HS-5 (cell line): ENCODE measurements at regions not wholly inside any gene's neighbourhood (a gene's known extent, or its start where the extent isn't known, plus 50 kb on each side); places are given as distances from the start of the nearest gene placed in this dataset.

Experiments
- DNase-seq: peaks from one replicate; pipeline ENCODE4 v3.0.0-alpha.2; 2012; ENCODE audit warnings: low read depth

DNA sequence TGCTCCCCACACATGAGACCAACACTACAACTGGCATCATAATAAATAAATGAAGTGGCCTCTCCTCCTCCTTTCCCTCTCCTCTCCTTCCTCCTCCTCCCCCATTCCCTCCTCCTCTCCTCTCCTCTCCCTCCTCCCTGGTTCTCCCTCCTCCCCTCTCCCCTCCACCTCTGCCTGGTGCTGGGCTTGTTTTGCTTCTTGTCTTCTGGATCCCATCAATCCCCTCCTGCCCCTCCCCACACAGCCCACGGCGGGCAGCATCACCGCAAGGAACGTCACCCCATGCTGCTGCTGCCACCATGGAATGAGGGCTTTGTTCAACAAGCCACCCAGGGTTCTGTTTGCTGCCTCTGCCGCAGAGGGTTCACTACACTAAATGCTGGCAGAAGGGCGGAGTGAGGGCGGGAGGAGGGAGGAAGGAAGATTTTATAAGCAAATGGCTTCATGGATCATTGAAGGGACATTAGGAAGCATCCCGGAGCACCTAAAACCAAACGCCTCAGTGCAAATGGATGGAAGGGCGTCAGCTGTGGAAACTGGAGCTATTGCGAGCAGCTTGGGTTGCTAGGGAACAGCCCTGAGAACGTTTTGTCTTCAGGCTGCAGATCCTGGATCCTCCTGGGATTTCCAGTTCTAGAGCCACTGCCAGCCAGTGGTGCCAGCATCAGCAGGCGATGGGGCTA, 379.7 kb upstream of the ZMIZ1 start:
- DNase-seq, result no peak

DNA sequence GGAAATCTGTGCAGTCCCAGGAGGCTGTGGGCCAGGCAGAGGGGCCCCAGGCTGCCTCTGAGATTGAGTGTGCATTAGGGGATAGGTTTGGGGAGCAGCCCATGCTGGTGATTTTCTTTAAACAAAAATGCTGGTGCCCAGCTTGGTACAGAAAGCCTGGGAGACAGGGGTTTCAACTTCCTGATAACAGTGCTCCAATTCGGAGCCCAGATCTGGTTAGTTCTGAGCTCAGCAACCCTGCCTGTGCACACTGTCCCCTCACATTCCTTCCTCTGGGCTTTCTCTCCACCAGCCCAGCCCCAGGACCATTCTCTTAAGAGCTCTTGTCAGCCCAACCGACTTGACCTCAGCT, 379.2 kb upstream of the ZMIZ1 start:
- DNase-seq, result no peak

DNA sequence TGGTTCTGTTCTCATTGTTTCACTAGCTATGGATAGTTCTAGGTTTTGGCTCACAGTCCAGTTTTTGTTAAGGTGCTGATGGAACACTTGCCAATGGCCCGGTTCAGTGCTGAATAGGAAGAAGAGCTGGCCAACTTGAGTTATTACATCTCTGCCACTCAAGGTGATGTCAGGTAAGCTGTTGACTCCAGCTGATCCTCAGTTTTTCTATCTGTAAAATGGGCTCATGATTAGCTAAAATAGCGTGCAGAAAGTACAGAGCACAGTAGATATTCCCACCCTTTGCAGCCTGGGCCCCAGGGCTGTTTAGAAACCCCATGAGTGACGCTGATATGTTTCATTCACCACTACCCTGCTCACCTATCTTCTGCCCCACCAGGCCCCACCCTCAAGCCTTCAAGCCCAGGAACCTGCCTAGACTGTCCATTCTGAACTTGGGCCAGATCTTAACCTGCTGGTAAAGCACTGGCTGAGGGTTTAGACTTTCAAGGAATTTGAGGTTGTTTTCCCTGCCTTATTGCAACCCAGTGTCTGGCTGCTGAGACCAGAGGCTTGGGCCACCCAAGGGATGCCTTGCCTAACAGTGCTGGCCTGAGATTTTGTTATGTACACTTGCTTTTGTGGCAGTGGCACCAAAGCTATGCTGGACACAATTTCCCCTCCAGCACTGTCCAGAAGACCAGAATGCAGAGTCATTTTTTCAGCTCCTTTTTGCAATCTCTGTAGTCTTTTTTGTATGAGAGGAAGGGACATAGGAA, 378.2 kb upstream of the ZMIZ1 start:
- no peak for DNase-seq

DNA sequence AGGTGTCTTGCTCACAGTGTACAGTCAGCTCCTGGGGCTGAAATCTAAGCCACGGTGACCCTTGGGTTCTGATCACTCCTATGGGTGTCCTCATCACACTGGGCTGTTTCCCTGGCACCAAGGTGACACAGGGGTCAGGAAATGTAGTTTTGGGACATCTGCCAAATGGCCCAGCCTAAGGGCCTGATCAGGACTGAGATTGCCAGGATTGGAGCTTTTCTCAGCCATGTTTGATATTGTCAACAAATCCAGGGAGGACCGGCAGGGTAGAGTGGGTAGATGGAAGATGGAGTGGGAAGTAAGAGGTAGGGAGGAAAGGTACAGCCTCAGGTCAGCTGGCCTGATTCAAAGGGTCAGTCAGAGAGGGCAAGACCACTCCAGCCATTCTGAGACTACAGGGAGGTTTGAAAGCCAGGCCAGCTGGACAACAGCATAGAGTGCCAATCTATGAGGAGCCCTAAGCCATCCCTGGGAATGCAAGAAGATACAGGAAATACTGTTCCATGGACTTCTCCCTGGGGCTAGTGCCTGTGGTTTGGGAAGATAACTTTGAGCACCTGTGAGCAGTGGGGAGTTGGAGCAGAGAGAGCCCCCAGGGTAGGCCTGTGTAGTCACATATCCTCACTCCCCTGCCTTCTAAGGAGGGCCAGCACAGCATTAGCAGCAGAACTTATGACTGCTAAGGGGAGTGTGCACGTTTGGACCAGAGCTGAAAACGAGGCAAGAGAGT, 377.3 kb upstream of the ZMIZ1 start:
- DNase-seq, result no peak

DNA sequence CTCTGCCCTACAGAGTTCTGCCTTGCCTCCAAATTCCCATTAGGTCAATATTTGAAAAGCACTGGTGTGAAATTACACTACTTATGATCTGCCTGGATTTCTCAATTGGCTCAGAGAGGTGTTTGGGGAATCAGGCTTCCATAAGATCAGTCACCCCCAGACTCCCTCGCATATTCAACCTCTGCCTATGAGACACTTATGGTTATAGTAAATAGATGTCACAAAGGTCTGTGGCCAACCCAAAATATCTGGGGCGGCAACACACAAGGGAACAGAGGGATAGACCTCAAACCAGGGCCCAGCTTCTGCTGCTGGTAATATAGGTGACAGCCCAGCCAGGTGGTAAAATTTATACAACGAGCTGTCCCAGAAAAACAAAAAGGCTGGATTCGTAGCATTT, 376.7 kb upstream of the ZMIZ1 start:
- DNase-seq, result no peak

DNA sequence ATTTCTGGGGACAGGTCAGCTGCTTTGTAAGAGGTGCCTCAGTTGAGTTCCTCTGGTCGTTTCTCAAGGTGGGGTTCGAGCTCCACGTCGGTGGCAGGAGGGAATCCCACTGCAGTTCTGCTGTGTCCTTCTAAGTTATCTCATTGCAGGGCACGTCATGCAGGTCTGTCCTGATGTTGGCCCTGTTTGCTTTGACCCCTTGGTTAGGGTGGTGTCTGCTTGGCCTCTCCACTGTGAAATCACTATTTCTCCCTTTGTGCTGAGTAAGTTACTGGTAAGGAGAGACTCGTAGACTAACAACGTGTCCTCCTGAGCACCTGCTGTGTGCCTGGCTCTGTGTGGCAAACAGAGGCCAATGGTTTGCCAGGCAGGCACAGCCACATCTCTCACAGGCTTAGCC, 372.9 kb upstream of the ZMIZ1 start:
- DNase-seq, result no peak

DNA sequence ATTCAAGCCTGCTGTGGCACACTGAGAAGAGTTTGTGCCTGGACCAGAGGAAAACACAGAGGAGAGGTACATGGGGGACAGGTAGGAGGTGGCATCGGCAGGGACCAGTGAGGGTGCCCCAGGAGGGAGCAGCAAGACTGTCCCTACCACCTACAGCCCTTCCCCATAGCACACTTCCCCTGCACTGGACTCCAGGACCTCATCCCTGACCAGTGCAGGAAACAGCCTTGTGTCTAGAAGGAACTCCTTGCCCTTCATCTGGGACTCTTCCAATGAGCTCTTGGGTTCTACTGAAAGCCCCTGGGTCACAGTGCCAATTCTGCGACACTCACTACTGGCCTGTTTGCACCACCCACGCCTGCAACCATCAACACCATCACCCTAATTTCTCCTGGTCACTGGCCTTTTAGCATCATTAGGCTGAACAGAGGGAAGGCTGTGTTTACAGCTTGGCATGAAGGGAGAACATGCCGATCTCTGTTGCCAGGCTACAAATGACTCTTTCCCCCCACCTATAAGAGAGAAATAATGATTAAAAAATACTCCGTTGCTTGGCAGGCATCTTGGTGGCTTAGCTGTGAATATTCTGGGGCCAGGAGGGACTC, 371.9 kb upstream of the ZMIZ1 start:
- DNase-seq, result no peak

DNA sequence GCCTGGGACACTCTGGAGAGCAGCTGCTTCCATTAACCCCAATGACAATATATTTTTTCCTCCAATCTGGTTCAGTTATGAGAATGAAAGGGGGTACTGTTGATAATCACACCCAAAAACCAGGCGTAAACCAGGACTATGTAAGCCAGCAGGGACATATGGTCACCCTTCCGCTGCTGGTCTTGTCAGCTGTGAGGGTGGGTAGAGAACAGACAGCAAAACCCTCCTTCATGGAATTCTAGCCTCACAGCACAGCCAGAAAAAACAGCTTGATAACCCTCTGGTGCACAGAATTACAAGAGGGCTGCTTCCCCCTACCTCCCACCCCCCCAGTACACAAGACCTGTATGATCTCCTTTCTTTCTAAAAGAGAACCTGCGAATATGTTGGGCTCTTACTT, 368.8 kb upstream of the ZMIZ1 start:
- DNase-seq, result no peak

DNA sequence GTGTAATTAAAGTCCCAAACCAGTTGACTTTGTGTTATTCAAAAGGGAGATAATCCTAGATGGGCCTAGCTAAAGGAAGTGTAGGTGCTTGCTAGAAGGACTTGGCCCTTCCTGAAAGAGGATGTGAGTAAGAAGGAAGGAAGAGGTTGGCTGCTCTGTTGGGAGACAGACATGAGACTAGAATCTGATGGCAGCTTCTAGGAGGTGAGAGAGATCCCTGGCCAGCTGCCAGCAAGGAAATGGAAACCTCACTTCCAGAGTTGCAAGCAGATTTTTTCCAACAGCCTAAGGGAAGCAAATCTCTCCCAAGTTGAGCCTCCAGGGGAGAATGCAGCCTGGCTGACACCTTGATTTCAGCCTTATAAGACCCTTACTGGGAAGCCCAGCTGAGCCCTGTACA, 368.4 kb upstream of the ZMIZ1 start:
- DNase-seq, result no peak

DNA sequence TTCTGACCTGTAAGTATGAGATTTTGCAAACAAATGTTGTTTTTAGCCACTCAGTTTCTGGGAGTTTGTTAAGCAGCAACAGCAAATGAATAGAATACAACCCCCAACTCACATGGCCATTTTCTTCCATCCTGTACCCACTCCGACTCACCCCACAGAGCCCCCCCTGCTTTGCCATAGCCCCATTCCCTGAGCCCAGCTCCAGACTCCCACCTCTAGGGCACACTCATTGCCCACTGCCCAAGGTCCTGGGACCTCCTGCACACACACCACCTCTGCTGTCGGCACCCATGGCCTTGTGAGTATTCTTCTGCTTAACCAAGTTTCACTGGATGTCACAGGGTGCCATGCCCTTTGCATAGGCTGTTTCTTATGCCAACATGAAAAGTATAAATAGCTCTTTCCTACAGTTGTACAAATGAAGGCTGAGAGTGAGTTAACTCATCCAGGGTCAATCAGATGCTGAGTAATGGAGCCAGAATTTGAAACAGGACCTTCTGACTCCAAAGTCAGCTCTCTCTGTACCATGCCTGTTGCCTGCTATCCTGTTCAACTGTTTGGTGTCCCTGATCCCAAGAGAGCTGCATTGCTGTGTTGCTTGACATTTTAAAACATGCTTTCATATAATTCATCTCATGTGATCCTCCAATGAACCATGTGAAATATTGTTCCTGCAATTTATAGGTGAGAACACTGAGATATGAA, 367.8 kb upstream of the ZMIZ1 start:
- DNase-seq, result no peak

DNA sequence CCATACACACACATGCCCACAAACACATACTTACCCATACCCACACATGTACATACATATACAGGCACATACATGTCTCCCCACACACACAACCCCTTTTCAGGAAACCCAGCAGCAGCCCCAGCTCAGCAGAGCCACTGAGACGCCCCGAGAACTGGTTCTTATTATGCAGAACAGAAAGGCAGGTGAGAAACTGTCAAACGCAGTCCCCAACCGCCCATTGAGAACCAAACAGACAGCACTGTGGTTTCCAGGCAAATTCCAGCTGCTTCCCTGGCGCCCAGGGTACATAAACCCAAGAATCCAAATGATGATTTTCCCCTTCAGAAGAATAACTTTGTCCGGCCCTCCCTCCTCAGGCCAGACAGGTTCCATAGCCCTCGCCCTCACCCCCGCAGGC, 366.6 kb upstream of the ZMIZ1 start:
- no peak for DNase-seq

DNA sequence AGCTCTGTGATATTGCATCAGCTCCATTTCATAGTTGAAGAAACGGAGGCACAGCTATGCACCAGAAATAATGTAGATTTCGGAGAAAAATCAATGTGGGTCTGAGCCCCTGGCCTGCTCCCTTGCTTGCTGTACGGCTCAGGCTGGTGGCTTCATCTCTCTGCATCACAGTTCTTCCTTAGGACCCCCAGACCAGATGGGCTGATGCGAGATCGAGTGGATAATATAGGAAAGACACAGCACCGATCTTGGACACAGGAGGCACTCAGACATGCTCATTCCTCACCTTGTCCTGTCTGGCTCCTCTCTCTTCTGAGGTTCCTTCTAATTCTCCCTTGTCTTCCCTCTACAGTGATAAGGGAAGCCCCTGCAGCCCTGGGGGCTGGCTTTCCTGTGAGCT, 365.9 kb upstream of the ZMIZ1 start:
- DNase-seq, result no peak

DNA sequence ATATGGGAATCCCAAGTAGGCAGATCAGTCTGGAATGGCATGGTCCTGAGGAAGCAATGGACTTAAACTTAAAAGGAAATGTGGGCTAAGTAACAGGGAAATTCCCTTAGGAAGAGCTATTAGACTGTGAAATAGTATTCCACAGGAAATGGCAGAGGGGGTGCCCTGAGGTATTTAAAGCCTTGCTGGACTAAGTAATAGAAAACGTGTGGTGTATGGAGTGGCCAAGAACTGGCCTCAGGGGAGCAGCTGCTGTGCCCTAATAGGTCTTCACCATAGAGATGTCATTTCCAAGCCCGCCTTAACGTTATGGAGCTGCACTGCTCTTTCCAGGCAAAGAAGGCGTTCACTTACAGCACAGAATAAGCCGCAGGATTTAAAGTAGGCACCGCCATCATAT, 365.2 kb upstream of the ZMIZ1 start:
- DNase-seq, result no peak

DNA sequence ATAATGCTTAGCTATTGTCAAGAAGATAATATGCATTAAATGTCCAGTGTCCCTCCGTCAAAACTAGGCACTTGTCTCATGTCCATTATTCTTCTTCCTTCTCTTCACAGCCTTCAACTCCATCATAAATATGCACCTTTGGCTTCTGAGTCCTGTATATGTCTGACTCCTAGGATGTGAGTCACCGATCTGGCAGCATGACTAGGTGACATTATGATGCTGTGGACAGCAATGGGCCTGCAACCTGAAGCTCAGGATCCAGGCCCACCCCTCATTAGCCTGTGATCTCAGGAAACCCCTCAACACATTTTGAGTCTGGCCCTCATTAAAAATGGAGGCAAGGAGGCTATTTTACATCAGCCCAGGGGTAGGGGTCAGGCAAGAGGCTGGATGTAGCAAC, 362.5 kb upstream of the ZMIZ1 start:
- DNase-seq, result no peak

DNA sequence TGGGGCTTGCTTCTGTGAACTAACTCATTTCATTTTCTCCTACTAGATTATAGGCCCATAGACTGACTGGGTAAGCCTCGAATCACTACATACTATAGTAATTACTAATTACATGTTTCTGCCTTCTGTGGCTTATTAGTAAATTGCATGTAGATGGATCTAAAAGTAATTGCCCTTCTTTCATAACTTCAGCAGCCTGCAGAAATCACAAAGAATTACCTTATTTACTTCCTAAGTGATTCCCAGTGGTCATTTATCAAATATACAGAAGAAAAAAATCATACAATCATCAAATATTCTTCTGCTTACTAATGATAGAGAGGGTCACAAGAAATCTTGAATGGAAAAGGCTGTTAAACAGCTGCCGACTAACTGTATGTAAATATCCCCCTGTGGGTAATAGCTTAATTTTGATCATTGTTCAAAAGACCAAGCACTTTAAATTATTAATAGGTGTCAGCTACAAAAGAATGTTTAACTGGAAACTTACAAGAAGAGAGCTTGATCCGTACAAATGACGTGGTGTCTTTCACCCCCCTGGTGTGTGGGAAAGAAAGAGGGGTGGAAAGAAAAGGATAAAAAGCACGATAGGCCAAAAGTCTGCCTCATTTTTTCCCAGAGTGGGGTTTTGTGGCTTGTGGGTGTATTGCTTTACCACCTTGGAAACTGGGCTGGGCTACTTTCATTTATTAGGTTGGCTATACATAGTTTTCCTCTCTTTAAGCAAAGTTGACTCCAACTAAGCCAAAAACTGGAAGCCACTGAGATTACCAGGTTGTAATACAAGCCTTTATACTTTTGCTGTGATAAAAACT, 361.8 kb upstream of the ZMIZ1 start:
- no peak for DNase-seq

DNA sequence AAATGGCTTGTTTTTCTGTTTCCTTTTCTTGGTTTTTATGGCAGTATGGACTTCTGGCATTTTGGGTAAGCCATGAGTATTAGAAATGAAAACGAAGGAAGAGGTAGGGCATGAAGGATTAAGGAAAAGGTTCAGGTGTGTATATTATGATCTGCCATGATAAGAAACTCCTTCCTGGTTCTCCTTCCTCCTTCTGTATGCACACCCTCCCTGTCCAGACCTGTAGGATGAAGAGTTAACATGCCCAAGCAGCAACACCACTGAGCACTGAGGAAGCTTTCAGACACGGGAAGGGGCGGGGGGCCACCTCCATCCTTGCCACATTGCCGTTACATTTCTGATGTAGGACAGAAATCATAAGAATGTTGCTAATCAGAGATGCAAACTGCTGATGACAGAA, 361.0 kb upstream of the ZMIZ1 start:
- no peak for DNase-seq

DNA sequence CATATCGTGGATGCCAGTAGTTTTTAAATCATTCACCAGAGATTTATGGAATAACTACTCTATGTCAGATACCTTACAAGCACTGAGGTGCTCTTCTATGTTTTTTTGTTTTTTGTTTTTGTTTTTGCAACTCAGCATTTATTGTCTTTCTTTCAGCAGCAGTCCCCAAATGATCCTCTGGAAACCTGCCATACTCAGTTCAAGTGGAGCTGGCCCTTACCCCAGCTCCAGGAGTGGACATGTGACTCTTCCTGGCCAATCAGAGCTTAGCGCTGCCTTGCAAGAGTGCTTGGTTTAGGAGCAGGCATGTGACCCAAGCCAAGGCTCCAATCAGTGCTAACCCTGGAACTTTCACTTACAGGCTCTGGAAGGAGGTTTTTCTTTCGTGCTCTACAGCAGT, 356.6 kb upstream of the ZMIZ1 start:
- no peak for DNase-seq

DNA sequence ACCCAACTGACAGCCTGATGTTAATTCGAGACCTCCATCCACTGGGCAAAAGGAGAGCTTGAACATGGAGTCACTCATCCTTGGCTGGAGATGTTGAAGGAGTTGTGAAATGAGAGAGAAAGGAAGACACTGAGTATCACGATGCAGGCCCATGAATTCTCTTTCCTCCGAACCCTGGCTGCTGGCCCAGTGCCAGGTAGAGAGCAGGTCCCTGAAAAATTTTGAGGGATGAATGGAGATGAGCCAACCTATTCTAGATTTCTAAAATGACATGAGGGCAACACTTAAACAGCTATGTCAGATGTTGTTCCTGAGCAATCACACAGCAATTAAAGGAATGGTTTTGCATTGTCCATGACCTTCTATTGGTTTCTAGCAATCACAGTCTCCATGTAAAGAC, 355.1 kb upstream of the ZMIZ1 start:
- no peak for DNase-seq

DNA sequence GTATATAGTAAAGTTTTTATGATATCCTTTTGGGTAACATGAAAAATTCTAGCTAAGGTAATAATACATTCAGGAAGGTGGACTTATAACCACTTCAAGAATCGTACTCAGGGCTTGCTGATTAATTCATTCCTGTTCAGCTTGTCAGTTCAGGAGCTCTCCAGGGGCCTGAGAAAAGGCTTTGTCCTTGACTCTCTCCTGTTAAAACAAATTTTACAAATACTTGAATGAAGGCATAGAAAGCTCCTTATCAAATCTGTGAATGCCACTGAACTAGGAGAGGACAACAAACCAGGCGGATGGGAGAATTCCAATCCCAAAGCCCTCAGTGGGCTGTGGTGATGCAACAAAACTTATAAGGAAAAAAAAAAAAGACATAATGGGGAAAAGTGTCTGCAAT, 354.5 kb upstream of the ZMIZ1 start:
- DNase-seq, result no peak

DNA sequence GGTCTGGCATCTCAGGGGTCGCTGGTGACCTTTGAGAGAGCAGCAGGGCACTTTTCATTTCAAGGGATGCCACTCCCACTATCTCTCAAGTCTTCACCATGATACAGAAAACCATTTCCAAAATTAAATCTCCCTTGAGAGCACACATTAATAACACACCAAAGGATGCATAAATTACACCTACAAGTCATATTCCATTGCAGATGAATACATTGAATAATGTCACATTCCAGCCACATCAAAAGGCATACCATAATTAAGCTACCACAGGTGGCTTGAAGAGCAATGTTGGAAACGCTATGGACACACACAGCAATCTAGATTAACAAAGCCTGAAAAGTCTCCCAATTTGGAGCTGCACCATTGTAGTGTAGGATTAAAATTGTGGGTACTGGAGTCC, 353.3 kb upstream of the ZMIZ1 start:
- no peak for DNase-seq

DNA sequence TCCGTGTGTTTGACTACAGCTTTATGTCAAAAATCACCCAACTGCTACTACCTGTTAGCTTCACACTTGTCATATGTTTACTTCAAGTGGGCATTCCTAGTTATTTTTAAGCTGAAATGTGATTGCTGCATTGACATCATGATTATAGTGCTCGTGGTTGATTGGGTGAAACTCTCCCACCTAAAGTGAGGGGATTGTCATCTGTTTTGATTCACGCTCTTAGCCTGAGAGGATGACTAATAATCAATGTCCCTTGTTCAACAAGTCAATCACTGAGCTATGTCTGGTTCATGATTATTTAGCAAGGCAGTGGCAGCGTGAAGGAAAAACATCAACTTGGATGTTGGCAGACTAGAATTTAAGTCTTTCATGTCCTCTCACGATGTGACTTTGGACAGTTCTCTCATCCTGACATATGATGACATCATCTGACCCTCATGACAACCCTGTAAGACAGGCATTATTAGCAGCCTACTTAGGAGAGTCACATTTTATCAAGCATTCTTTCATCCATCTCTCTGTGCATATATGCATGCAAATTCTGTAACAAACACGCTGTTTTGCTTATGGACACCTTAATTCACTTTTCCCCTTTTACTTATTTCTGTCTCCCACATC, 352.6 kb upstream of the ZMIZ1 start:
- DNase-seq, result no peak
